NCI-H226 (cell line): ENCODE measurements at regions not wholly inside any gene's neighbourhood (a gene's known extent, or its start where the extent isn't known, plus 50 kb on each side); places are given as distances from the start of the nearest gene placed in this dataset.

Source experiments
- DNase-seq: peaks from one replicate; pipeline ENCODE4 v3.0.0-alpha.2; 2015

GRCh38 chr4:14864365-14865030, 137.8 kb upstream of the CPEB2 start:
- no peak for DNase-seq

GRCh38 chr4:14865031-14865366, 137.3 kb upstream of the CPEB2 start:
- DNase-seq, result no peak

- peak; percentile 26 for DNase-seq
Observed at GRCh38 chr4:14865804-14866203, 136.5 kb upstream of the CPEB2 start.

- DNase-seq, result no peak
Observed at GRCh38 chr4:14867847-14868246, 134.4 kb upstream of the CPEB2 start.

- no peak for DNase-seq
Observed at GRCh38 chr4:14868426-14869395, 133.6 kb upstream of the CPEB2 start.

GRCh38 chr4:14871676-14872430, 130.4 kb upstream of the CPEB2 start:
- no peak for DNase-seq

GRCh38 chr4:14874990-14875389, 127.3 kb upstream of the CPEB2 start:
- no peak for DNase-seq

- DNase-seq, result peak; percentile 23
Observed at GRCh38 chr4:14877246-14878225, 124.7 kb upstream of the CPEB2 start.

- DNase-seq, result no peak
Observed at GRCh38 chr4:14878681-14879080, 123.6 kb upstream of the CPEB2 start.

- no peak for DNase-seq
Observed at GRCh38 chr4:14879683-14880082, 122.6 kb upstream of the CPEB2 start.

- DNase-seq, result no peak
Observed at GRCh38 chr4:14880805-14881204, 121.5 kb upstream of the CPEB2 start.

GRCh38 chr4:14883166-14883565, 119.1 kb upstream of the CPEB2 start:
- no peak for DNase-seq

- DNase-seq, result no peak
Observed at GRCh38 chr4:14883661-14884060, 118.6 kb upstream of the CPEB2 start.

GRCh38 chr4:14887842-14888433, 114.3 kb upstream of the CPEB2 start:
- peak; percentile 40 for DNase-seq

GRCh38 chr4:14888790-14889572, 113.3 kb upstream of the CPEB2 start:
- DNase-seq, result peak; percentile 80

GRCh38 chr4:14892563-14892962, 109.7 kb upstream of the CPEB2 start:
- DNase-seq, result no peak

- DNase-seq, result no peak
Observed at GRCh38 chr4:14893713-14894112, 108.6 kb upstream of the CPEB2 start.

- no peak for DNase-seq
Observed at GRCh38 chr4:14894392-14895292, 107.6 kb upstream of the CPEB2 start.

GRCh38 chr4:14896656-14897175, 105.6 kb upstream of the CPEB2 start:
- no peak for DNase-seq

- DNase-seq, result no peak
Observed at GRCh38 chr4:14897217-14897616, 105.1 kb upstream of the CPEB2 start.
